Activated T-cell treated with anti-CD3 and anti-CD28 coated beads for 24 hours (primary cell): ENCODE measurements at regions not wholly inside any gene's neighbourhood (a gene's known extent, or its start where the extent isn't known, plus 50 kb on each side); places are given as distances from the start of the nearest gene placed in this dataset.
"Not testable (repeated sequence)": the region's sequence is repeated elsewhere in the genome, so short reads cannot be mapped to it uniquely, and the experiment has no call there.

Source experiments
- DNase-seq: peaks from one replicate; pipeline ENCODE4 v3.0.0-alpha.2; 2020; ENCODE audit warnings: low read depth

GRCh38 chr10:83517456-83517855 lies 621.9 kb upstream of the GHITM start:
- DNase-seq, result no peak

DNA sequence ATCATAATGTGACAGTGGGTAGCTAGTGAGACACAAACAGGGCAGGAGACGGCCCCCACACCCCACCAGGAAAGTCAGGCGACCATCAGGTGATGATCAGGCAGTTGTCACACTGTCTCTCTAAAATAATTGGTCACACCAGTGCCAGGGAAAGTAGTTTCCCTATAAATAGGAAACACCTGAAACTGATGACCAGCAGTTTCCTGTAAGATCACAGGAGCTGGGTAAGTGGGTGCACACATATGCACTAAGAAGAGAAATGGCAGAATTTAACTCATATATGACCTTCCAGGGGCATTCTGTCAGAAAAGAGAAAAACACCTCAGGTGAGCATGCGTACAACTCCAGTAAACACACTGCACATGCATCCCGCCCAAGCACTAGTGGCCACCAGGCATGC lies 620.5 kb upstream of the GHITM start:
- no peak for DNase-seq

GRCh38 chr10:83520386-83520785 lies 618.9 kb upstream of the GHITM start:
- DNase-seq, result not testable (repeated sequence)

DNA sequence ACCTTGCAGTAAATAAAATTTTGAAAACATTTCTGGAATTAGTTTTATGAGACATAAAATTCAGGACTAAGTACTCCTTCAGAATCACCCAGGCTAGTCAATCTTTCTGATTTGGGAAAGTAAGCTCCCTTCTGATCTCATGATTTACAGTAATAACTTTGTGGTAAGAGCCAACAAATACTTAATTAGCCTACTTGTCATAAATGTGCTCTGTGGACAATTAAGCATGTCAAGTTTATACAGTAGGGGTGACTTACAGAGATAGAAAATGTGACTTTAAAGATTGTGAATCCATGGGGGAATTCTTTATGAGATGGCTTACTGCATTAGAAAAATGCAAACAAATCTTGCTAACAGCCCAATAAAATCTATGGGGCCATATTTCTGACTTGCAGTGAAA lies 616.9 kb upstream of the GHITM start:
- DNase-seq, result no peak

- DNase-seq, result no peak
Measured at GRCh38 chr10:83522881-83523386, 616.4 kb upstream of the GHITM start.

- DNase-seq, result no peak
Measured at GRCh38 chr10:83527934-83528333, 611.4 kb upstream of the GHITM start.

- DNase-seq, result no peak
Measured at GRCh38 chr10:83533290-83533689, 606.0 kb upstream of the GHITM start.

DNA sequence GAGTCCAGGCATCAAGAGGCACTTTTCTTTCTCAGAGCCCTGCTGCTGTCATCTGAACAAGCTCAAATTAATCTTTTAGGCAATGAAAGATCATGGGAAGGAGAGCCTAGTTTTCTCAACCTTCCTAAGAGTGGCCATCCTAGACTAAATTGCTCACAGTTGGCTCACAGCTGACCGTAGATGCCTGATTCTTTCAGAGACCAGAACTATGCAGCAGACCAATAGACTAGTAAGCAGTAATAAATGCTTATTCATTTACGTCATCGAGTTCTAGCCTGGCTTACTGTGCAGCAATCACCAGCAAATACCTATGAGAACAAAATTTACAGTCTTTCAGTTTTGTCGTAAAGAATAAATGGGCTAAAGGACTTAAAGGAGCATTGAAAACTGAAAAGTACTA lies 602.9 kb upstream of the GHITM start:
- no peak for DNase-seq

GRCh38 chr10:83538047-83538446 lies 601.3 kb upstream of the GHITM start:
- no peak for DNase-seq

DNA sequence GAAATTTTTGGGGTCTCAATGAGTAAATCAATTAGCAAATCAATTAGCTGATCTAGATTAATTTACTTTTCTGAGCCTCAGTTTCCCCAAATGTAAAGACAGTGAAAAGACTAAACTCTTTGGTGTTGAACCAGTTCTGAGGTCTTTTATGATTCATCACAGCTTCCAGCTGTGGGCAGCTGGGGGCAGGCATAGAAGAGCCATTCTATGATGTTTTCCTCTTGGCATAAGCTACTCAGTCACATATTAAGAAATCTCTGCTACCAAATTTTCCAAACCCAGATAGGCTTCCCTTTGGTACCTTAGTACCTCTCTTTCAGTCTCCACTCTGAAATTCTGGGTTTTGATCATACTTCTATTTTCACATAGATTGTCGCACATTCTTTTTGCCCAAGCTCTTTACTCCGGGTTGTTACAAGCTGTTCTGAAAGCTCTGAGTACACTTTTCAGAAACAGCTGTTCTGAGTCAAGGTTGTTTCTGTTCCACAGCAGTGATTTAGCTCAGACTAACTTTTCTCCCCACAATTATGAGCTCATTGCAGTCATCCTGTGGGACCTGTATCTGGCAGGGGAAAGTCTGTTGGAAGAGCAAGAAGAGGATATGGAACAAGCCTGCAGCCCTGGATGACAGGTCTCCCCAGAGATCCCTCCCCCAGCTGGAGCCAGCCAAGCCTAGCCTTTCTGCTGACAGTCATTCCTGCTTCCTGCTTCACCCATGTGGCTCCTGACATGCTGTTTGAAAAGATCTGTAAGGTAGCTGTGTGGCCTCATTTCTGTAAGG lies 599.6 kb upstream of the GHITM start:
- DNase-seq, result no peak

GRCh38 chr10:83541046-83541445 lies 598.3 kb upstream of the GHITM start:
- DNase-seq, result no peak

GRCh38 chr10:83542774-83543411 lies 596.4 kb upstream of the GHITM start:
- no peak for DNase-seq

GRCh38 chr10:83543691-83544462 lies 595.4 kb upstream of the GHITM start:
- no peak for DNase-seq

DNA sequence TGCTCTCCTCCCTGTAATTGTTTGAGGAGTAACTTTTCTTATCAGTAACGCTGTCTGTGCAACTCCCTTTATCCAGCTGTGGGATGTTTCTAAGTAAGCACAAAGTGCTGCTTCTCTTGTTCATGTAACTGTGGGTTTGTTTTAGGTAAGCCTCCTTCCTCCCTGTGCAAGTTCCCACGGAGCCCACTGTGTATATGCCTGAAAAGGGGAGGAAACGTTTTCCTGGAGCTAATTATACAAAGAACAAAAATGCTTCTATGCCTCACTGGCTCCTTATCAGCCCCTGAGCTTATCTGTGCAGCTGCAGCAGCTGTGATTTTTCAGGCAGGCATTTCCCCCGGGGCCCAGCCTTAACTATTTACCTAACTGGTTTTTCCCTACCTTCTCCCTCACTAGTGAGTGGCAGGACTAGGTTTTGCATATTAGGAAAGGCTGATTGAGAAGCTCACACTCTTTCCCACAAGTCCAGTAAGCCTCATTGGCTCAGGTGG lies 593.4 kb upstream of the GHITM start:
- DNase-seq, result no peak

DNA sequence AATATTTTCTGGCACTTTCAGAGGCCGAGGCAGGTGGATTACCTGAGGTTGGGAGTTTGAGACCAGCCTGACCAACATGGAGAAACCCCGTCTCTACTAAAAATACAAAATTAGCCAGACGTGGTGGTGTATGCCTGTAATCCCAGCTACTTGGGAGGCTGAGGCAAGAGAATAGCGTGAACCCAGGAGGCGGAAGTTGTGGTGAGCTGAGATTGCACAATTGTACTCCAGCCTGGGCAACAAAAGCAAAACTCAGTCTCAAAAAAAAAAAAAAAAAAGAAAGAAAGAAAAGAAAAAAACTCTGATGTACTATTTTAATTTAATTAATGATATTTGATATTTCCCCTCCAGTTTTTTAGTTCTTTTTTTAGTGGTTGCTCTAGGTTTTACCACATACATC lies 588.1 kb upstream of the GHITM start:
- DNase-seq, result not testable (repeated sequence)

DNA sequence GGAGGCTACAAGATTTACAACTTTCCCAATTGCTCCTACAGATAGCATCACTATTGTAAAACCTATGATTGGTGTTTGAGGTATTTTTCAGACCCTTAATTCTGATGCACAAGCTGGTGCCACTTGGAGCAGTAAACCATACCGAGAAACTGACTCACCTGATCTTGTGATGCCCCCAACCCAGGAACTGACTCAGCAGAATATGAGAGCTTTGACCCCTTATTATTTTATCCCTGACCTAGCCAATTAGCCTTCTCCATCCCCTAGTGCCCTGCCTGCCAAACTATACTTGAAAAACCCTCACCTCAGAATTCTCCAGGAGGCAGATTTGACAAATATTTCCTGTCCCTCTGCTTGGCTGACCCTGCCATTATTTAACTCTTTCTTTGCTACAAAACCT lies 585.9 kb upstream of the GHITM start:
- no peak for DNase-seq

- no peak for DNase-seq
Measured at GRCh38 chr10:83555264-83555663, 584.0 kb upstream of the GHITM start.

GRCh38 chr10:83562381-83562780 lies 576.9 kb upstream of the GHITM start:
- no peak for DNase-seq

GRCh38 chr10:83564889-83565588 lies 574.3 kb upstream of the GHITM start:
- DNase-seq, result no peak

DNA sequence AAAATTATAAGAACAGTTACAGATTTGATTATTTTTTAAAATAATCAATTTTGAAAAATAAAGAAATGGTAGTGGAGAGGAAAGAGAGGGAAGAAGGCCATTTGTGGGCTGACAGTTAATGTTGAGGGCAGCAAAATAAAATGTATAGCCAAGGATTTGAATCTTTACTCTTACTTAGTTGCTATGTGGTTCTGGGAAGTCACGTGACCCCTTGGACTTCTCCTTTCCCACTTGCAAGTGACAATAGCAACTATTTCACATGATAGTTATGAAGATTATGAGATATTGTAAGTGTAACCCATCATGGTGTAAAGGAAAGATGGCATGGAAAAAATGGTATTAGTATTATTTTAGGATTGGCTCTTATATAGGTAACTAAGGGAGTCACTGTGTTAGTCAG lies 567.3 kb upstream of the GHITM start:
- DNase-seq, result no peak

- no peak for DNase-seq
Measured at GRCh38 chr10:83574770-83575169, 564.5 kb upstream of the GHITM start.

DNA sequence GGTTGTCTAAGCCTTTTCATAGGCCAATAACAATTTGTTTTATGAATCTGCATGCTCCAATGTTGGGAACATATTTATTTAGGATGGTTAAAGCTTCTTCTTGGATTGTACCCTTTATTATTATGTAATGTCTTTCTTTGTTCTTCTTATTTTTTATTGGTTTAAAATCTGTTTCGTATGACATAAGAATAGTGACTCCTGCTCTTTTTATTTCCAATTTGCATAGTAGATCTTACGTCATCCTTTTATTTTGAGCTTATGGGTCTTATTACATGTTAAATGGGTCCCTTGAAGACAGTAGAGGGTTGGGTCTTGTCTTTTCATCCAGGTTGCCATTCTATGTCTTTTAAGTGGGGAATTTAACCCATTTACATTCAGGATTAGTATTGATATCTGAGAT lies 561.9 kb upstream of the GHITM start:
- no peak for DNase-seq
